Naive B cell (primary cell): ENCODE measurements at regions not wholly inside any gene's neighbourhood (a gene's known extent, or its start where the extent isn't known, plus 50 kb on each side); places are given as distances from the start of the nearest gene placed in this dataset.

Experiments used
- ATAC-seq, 2 donors: fragments of 150-1000 bp; cut with Tn5 transposase; 2 replicates each; pipeline ENCODE4 v1.10.0; 2021; ENCODE audit warnings: low read depth in 2 of 2, mild to moderate bottlenecking in 2 of 2, moderate library complexity in 2 of 2
- DNase-seq: peaks from one replicate; pipeline ENCODE4 v3.0.0; 2022
- H3K27ac Mint-ChIP-seq, 6 donors: one replicate each; pipeline ENCODE4 v1.8.0; 2020 to 2022; ENCODE audit warnings: mild to moderate bottlenecking in 6 of 6, mixed read lengths in 6 of 6, moderate library complexity in 5 of 6, inconsistent platforms in 2 of 6
- H3K27me3 Mint-ChIP-seq, 3 donors: one replicate each; pipeline ENCODE4 v1.8.0; 2021 to 2022; ENCODE audit warnings: mixed read lengths in 3 of 3, mild to moderate bottlenecking in 1 of 3
- H3K36me3 Mint-ChIP-seq, 2 donors: one replicate each; pipeline ENCODE4 v1.8.0; 2020 to 2022; ENCODE audit warnings: mixed read lengths in 2 of 2, inconsistent platforms in 1 of 2, mild to moderate bottlenecking in 1 of 2
- H3K4me1 Mint-ChIP-seq, 3 donors: one replicate each; pipeline ENCODE4 v1.8.0; 2020 to 2022; ENCODE audit warnings: mixed read lengths in 3 of 3, inconsistent platforms in 1 of 3, mild to moderate bottlenecking in 1 of 3, moderate library complexity in 1 of 3
- H3K4me3 Mint-ChIP-seq, 8 donors: one replicate each; pipeline ENCODE4 v1.8.0; 2020 to 2022; ENCODE audit warnings: mild to moderate bottlenecking in 8 of 8, mixed read lengths in 8 of 8, moderate library complexity in 8 of 8, inconsistent platforms in 2 of 8
- H3K9me3 Mint-ChIP-seq, 7 donors: one replicate each; pipeline ENCODE4 v1.8.0; 2020 to 2022; ENCODE audit warnings: mixed read lengths in 7 of 7, mild to moderate bottlenecking in 5 of 7, inconsistent platforms in 2 of 7, moderate library complexity in 1 of 7

DNA sequence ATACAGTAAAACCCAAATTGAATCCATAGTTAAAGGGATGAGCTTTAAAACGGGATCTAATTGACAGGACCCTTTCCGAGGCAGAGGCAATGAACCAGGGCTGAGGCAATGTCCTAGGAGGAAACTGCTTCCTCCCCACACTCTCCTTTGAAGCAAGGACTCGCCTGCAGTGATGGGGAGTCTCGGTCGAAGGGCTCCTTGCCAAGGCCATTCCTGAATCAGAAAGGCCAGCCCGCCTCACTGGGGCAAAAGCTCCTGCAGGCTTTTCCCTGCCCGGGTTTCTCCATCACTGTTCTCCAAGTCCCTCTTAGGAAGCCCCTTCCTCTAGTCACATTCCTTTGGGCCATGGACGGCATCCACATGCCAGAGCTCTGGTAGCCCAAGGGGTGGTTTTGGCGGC lies 132.0 kb downstream of the RBFOX3 start:
- Mint-ChIP-seq H3K36me3 (no peaks in the 10 kb centered on the region), H3K4me3 (no peak overlapping the region), H3K27ac (no peak overlapping the region), H3K9me3 (peaks cover 0 to 2% (median 0%) of the 10 kb centered on the region in 7 donors), H3K4me1 (no peaks in the 10 kb centered on the region), H3K27me3 (peaks cover 48 to 67% (median 64%) of the 10 kb centered on the region in 3 donors)
- ATAC-seq (no peak), DNase-seq (no peak)

DNA sequence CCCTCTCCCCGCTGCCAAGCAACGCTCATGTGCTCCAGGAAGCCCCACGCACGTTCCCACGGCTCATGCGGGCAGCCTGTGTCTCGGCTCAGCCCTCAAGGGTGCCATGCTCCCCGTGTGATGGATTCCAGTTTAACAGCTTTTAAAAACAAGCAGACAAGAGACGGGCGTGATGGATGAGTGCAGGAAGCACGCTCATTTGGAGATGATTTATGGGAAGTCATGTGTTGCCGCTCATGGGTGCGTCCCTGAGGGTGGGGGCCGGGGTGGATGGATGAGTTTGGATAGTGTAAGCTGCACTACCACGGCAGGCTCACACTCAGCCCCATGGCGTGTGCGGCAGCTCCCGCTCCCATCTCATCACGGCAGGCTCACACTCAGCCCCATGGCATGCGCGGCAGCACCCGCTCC lies 132.8 kb downstream of the RBFOX3 start:
- ATAC-seq, result no peak
- no peaks in the 10 kb centered on the region for H3K36me3 Mint-ChIP-seq
- H3K9me3 Mint-ChIP-seq, result peaks cover 0 to 2% (median 0%) of the 10 kb centered on the region in 7 donors
- no peaks in the 10 kb centered on the region for H3K4me1 Mint-ChIP-seq
- DNase-seq, result no peak
- H3K4me3 Mint-ChIP-seq, result no peak overlapping the region
- peaks cover 49 to 64% (median 59%) of the 10 kb centered on the region in 3 donors for H3K27me3 Mint-ChIP-seq
- H3K27ac Mint-ChIP-seq, result no peak overlapping the region

GRCh38 chr17:79476074-79476652 lies 134.7 kb downstream of the RBFOX3 start:
- Mint-ChIP-seq H3K4me3 (no peak overlapping the region), H3K36me3 (no peaks in the 10 kb centered on the region), H3K4me1 (no peaks in the 10 kb centered on the region), H3K27ac (no peak overlapping the region), H3K27me3 (peaks cover 40 to 53% (median 47%) of the 10 kb centered on the region in 3 donors), H3K9me3 (peaks cover 0 to 1% (median 0%) of the 10 kb centered on the region in 7 donors)
- ATAC-seq (no peak), DNase-seq (no peak)

- no peak overlapping the region for H3K27ac Mint-ChIP-seq
- no peaks in the 10 kb centered on the region for H3K4me1 Mint-ChIP-seq
- no peaks in the 10 kb centered on the region for H3K36me3 Mint-ChIP-seq
- ATAC-seq (no peak), DNase-seq (no peak)
- H3K4me3 Mint-ChIP-seq, result peak overlapping the region in 1 of 8 donors; percentile 2
- peaks cover 30 to 38% (median 37%) of the 10 kb centered on the region in 3 donors for H3K27me3 Mint-ChIP-seq
- peaks cover 0 to 1% (median 0%) of the 10 kb centered on the region in 7 donors for H3K9me3 Mint-ChIP-seq
Observed at GRCh38 chr17:79473876-79474440, 136.9 kb downstream of the RBFOX3 start.

GRCh38 chr17:79473111-79473875 lies 137.6 kb downstream of the RBFOX3 start:
- Mint-ChIP-seq H3K27me3 (peaks cover 30 to 37% (median 35%) of the 10 kb centered on the region in 3 donors), H3K9me3 (peaks cover 0 to 1% (median 0%) of the 10 kb centered on the region in 7 donors), H3K27ac (no peak overlapping the region), H3K4me1 (no peaks in the 10 kb centered on the region), H3K4me3 (no peak overlapping the region), H3K36me3 (no peaks in the 10 kb centered on the region)
- ATAC-seq (no peak), DNase-seq (no peak)

GRCh38 chr17:79470754-79471153 lies 140.1 kb downstream of the RBFOX3 start:
- Mint-ChIP-seq H3K27me3 (peaks cover 24 to 28% (median 24%) of the 10 kb centered on the region in 3 donors), H3K9me3 (peaks cover 0 to 1% (median 0%) of the 10 kb centered on the region in 7 donors), H3K4me3 (no peak overlapping the region), H3K4me1 (no peaks in the 10 kb centered on the region), H3K27ac (no peak overlapping the region), H3K36me3 (no peaks in the 10 kb centered on the region)
- ATAC-seq (no peak), DNase-seq (no peak)

- ATAC-seq (no peak), DNase-seq (no peak)
- Mint-ChIP-seq H3K4me3 (no peak overlapping the region), H3K36me3 (no peaks in the 10 kb centered on the region), H3K9me3 (peaks cover 0 to 1% (median 0%) of the 10 kb centered on the region in 7 donors), H3K27ac (no peak overlapping the region), H3K27me3 (peaks cover 13 to 21% (median 17%) of the 10 kb centered on the region in 3 donors), H3K4me1 (no peaks in the 10 kb centered on the region)
Observed at GRCh38 chr17:79469646-79470045, 141.2 kb downstream of the RBFOX3 start.

GRCh38 chr17:79468183-79468944 lies 142.5 kb downstream of the RBFOX3 start:
- H3K27ac Mint-ChIP-seq, result no peak overlapping the region
- H3K4me1 Mint-ChIP-seq, result no peaks in the 10 kb centered on the region
- H3K27me3 Mint-ChIP-seq, result peaks cover under 1 to 11% (median 7%) of the 10 kb centered on the region in 3 donors
- H3K4me3 Mint-ChIP-seq, result no peak overlapping the region
- no peaks in the 10 kb centered on the region for H3K36me3 Mint-ChIP-seq
- H3K9me3 Mint-ChIP-seq, result peaks cover 0 to 1% (median 0%) of the 10 kb centered on the region in 7 donors
- no peak for DNase-seq
- no peak for ATAC-seq

- H3K4me1 Mint-ChIP-seq, result no peaks in the 10 kb centered on the region
Observed at GRCh38 chr17:79466562-79467350, 144.1 kb downstream of the RBFOX3 start.

DNA sequence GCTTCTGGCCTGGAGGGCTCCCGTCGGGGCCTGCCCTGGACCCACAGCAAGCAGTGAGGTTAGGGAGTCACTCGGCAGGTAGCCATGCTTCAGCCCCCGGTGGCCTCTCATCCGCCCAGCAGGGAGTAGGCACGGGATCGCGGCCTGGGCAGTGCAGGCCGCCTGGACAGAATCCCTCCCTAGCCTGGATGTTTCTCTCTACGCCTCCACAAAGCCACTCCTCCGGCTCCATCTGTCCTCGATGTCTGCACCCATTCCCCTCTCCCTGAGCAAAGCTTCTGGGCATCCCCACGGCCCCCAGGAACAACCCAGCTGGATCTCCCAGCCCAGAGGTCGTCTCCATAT lies 145.2 kb downstream of the RBFOX3 start:
- ATAC-seq, result no peak
- Mint-ChIP-seq H3K9me3 (peaks cover 0 to 2% (median 0%) of the 10 kb centered on the region in 7 donors), H3K27me3 (peaks cover 0 to 11% (median under 1%) of the 10 kb centered on the region in 3 donors), H3K4me3 (no peak overlapping the region), H3K4me1 (no peaks in the 10 kb centered on the region), H3K36me3 (no peaks in the 10 kb centered on the region), H3K27ac (no peak overlapping the region)
- DNase-seq, result no peak

More at GRCh38 chr17:79466562-79467350, 144.1 kb downstream of the RBFOX3 start:
- Mint-ChIP-seq H3K27ac (no peak overlapping the region), H3K36me3 (no peaks in the 10 kb centered on the region), H3K4me3 (peak overlapping the region in 1 of 8 donors; percentile 35), H3K27me3 (peaks cover 0 to 11% (median 0%) of the 10 kb centered on the region in 3 donors), H3K9me3 (peaks cover 0 to 2% (median 0%) of the 10 kb centered on the region in 7 donors)
- no peak for ATAC-seq
- no peak for DNase-seq

GRCh38 chr17:79465011-79465680 lies 145.7 kb downstream of the RBFOX3 start:
- Mint-ChIP-seq H3K4me3 (no peak overlapping the region), H3K27me3 (peaks cover 1 to 11% (median 3%) of the 10 kb centered on the region in 3 donors), H3K4me1 (no peaks in the 10 kb centered on the region), H3K36me3 (no peaks in the 10 kb centered on the region), H3K9me3 (peaks cover 0 to 2% (median 0%) of the 10 kb centered on the region in 7 donors), H3K27ac (no peak overlapping the region)
- DNase-seq (no peak), ATAC-seq (no peak)

- no peak for ATAC-seq
- no peaks in the 10 kb centered on the region for H3K36me3 Mint-ChIP-seq
- no peak for DNase-seq
- no peaks in the 10 kb centered on the region for H3K4me1 Mint-ChIP-seq
- H3K27me3 Mint-ChIP-seq, result peaks cover 3 to 11% (median 8%) of the 10 kb centered on the region in 3 donors
- peaks cover 0 to 2% (median 0%) of the 10 kb centered on the region in 7 donors for H3K9me3 Mint-ChIP-seq
- no peak overlapping the region for H3K27ac Mint-ChIP-seq
- H3K4me3 Mint-ChIP-seq, result no peak overlapping the region
Observed at GRCh38 chr17:79464318-79465010, 146.4 kb downstream of the RBFOX3 start.
